GM18505 (cell line): ENCODE measurements at regions not wholly inside any gene's neighbourhood (a gene's known extent, or its start where the extent isn't known, plus 50 kb on each side); places are given as distances from the start of the nearest gene placed in this dataset.
"Not testable (repeated sequence)": the region's sequence is repeated elsewhere in the genome, so short reads cannot be mapped to it uniquely, and the experiment has no call there.

Experiments
- ATAC-seq: cut with Tn5 transposase; IDR thresholded peaks from one replicate; pipeline ENCODE4 v1.9.1; 2021; ENCODE audit not compliant: unreplicated experiment
- POLR2A ChIP-seq: IDR thresholded peaks from 4 replicates; pipeline ENCODE4 v1.6.1; 2011; ENCODE audit warnings: borderline replicate concordance; ENCODE audit not compliant: insufficient read depth, insufficient read length; ENCODE audit errors: extremely low read depth

DNA sequence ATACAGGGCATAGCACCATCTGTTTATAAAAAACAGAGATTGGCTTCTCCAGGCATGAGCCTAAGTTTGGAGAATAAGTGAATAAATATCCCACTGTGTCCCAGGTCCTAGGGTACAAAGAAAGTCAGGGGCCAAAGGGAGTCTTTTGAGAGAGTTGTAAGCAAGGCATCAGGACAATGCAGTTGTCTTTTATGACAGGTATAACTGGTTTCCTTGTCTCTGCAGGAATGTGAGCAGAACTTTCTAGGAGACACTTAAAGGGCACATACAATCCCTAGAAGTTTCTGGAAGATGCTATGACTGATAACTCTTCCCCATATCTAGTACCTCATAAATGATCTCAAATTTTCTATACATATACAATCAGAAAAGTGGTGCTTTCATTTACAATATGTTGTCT, 245.6 kb upstream of the RGMB start:
- no peak for ATAC-seq
- TF ChIP-seq POLR2A: no peak

DNA sequence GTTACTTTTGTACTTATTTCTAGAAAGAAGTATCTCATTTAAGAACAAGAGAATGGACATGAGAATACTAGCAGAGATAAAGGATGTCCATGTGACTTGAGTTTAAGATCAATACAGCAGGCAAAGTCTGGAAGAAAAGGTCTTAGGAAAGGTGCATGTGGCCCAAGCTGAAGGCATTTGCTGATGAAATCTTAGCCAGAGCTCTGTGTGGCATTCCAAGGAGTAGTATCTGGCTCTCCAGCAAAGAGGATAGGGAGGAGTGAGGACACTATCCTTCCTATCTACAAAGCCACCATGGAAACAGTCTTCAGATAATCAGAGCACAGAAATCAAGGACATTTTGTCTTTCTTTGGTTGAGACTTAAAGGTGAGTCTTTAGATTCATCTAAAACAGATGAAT, 244.1 kb upstream of the RGMB start:
- ATAC-seq: no peak
- no peak for TF ChIP-seq POLR2A

- ATAC-seq: no peak
- no peak for TF ChIP-seq POLR2A
These were observed 243.2 kb upstream of the RGMB start for GRCh38 chr5:98530224-98530623.

- no peak for ATAC-seq
- TF ChIP-seq POLR2A: no peak
These were observed 237.6 kb upstream of the RGMB start for GRCh38 chr5:98535901-98536300.

DNA sequence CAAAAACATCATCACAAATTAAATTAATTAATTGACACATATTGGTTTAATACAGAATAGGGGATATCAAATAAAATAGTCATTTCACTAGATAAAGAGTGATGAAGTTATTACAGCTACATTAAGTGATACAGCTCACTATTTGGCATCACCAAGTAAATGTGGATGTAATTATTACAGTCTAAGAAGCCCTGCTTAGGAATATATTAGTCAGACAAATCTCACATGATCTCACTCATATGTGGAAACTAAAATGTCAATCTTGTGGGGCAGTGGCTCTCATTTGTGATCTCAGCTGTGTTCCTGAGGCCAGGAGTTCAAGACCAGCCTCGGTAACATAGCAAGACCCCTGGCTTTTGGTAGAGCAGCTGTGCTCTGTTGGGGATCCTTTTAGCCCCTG, 233.4 kb upstream of the RGMB start:
- no peak for ATAC-seq

GRCh38 chr5:98541641-98542040, 231.8 kb upstream of the RGMB start:
- TF ChIP-seq POLR2A: no peak
- ATAC-seq: no peak

More for the DNA sequence above, 233.4 kb upstream of the RGMB start:
- TF ChIP-seq POLR2A: no peak

GRCh38 chr5:98543490-98543889, 230.0 kb upstream of the RGMB start:
- no peak for ATAC-seq
- no peak for TF ChIP-seq POLR2A

GRCh38 chr5:98546924-98547323, 226.5 kb upstream of the RGMB start:
- not testable (repeated sequence) for ATAC-seq

- ATAC-seq: no peak
- TF ChIP-seq POLR2A: no peak
These were observed 216.8 kb upstream of the RGMB start for GRCh38 chr5:98556712-98557111.

DNA sequence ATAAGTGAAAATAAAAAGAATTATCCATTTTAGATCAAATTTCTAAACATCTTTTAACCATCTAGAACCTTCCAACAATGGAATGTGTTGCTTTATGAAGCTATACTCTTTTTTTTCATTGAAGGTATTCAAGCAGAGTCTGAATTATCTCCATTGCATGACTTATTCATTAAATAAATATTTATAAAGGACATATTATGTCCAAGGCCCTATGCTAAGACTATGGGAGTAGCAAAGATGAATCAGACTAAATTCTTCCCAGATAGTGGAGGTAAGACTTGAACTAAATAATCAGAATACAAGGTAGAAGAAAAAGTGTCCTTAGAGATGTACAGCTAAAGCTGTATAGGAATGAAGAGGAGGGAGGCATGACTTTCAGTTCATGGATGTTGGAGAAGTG, 215.5 kb upstream of the RGMB start:
- ATAC-seq: no peak

GRCh38 chr5:98563885-98564653, 209.4 kb upstream of the RGMB start:
- no peak for TF ChIP-seq POLR2A
- no peak for ATAC-seq

More for the DNA sequence above, 215.5 kb upstream of the RGMB start:
- TF ChIP-seq POLR2A: no peak

DNA sequence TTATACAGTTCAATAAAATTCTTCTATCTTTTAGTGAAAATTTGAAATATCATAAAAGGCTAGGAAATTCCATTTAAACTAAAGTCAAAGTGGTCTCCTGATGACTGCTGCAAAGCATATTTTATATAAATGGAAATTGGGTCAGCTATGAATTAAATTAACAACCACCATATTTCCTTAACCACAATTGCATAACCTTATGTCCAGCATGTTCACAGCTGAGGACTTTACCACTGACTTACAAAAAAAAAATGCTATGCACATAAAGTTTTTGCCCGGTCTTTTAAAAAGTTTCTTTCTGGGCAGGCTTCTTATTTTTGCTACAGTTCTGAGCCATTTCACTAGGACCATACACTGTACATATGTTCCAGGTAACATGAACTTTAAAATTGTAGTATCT, 208.6 kb upstream of the RGMB start:
- no peak for TF ChIP-seq POLR2A
- no peak for ATAC-seq

DNA sequence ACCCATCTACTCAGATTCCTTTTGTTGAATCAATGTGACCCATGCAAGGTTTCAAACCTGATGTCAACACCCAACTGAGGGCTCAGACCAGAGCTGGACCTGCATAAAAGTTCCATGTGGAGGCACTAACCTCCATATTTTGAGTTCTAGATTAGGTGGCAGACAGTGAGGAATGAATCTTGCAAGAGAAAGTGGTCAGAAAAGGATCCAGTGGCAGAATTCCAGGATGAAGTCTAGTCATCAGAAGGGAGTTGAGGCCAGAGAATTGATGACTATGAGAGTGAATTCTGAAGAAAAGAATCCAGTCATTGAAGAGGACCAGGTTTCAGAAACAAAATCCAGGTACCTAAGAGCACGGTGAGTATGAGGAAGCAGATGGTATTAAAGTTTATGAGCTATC, 205.1 kb upstream of the RGMB start:
- TF ChIP-seq POLR2A: no peak
- ATAC-seq: no peak

- no peak for ATAC-seq
- no peak for TF ChIP-seq POLR2A
These were observed 204.2 kb upstream of the RGMB start for GRCh38 chr5:98569288-98569687.

DNA sequence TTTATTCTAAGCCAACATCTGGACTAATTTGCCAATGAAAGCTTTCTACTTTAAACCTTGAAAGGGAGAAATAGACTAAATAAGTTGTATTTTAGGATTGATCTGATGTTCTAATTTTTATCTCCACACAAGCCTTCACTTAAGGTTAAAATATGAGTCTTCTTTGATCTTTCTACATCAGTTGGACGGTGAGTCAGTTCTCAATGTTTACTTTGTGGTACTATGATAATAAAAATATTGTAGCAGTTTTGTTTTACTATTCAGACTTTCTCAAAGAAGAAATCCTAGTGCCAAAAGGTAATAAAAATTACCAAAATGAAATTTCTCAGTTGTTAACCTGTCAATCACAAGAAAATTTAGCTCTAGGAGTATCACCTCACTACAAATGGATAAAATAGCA, 203.5 kb upstream of the RGMB start:
- no peak for ATAC-seq

GRCh38 chr5:98570661-98571191, 202.7 kb upstream of the RGMB start:
- no peak for ATAC-seq

More for the DNA sequence above, 203.5 kb upstream of the RGMB start:
- TF ChIP-seq POLR2A: no peak

More at GRCh38 chr5:98570661-98571191, 202.7 kb upstream of the RGMB start:
- no peak for TF ChIP-seq POLR2A
